Stimulated activated CD8-positive, alpha-beta memory T cell treated with anti-CD3 and anti-CD28 coated beads, Interleukin-12 subunit alpha, Interleukin-12 subunit beta, amount 100 ng/mL, for 24 hours (primary cell): ENCODE measurements at regions not wholly inside any gene's neighbourhood (a gene's known extent, or its start where the extent isn't known, plus 50 kb on each side); places are given as distances from the start of the nearest gene placed in this dataset.

ENCODE experiments used
- DNase-seq: peaks from one replicate; pipeline ENCODE4 v3.0.0-alpha.2; 2020; ENCODE audit errors: extremely low read depth

- no peak for DNase-seq
These were observed 75.1 kb downstream of the LINGO1 start for GRCh38 chr15:77557564-77557963.

DNA sequence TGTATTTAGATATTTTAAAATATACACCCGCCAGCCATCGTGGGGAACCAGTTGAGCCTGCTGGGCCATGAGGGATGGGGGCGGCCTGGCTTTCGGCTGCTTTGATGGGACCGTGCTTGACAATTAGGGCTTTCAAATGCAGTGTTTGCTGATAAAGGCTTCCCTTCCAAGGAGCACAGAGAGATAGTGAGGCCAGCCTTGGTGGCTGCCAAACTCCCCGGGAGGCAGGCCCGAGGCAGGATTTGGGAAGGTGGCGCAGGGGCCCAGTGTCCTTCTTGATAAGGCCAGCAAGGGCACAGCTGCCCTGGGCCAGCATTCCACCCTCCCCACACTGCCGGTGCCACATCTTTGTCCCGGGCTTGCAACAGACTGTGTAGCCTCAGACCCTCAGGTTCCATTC is 75.6 kb downstream of the LINGO1 start:
- DNase-seq: no peak

- no peak for DNase-seq
These were observed 76.1 kb downstream of the LINGO1 start for GRCh38 chr15:77556622-77557021.

DNA sequence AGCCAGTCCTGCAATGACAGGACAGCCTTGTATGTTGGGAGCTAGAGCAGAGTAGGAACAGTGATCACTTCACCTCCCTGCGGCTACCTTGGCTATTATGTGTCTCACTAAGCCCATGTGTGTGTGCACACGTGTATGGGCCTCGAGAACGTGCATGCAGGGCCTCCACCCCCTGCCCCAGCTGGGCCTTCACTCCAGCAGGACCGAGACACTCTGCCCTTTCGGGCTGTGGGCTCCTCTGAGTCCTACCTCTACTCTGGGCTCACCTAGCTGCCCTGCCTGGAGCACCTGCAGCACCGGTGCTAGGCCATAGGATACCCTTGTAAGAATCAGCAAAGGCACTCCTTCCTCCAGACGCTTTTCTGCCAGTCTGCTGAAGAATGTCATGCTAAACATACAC is 77.5 kb downstream of the LINGO1 start:
- no peak for DNase-seq

DNA sequence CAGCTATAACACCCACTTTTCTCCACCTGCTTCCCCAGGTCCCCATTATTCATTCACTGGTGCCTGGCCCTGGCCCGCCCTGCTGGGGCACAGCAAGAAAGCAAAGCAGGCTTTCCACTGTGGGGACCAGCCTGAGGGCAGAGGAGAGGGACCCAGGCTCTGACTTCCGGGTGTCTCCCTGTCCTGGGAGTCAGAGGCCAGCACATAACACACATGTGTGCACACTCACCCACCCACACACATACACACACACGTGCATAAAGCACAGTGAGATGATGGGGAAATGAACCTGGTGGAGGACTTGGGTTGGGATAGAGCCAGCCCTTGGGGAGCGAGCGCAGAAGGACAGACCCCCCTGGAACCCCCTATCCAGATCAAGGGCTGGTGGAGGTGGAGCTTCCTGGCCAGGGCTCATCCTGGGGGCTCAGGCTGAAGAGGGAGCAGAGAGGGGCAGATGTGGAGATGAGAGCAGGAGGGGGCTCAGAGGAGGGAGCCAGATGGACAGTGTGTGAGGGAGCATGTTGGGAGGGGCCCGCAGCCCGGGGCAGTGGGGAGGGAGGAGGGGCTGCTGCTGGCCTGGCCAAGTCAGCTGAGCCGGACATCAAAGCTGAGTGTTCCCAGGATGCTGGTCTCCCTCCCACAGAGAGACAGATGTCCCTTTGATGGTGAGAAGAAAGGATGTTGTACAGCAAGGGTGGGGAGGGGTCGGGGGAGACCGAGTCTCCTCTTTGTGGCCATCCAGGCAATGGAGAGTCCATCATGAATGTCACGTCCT is 78.2 kb downstream of the LINGO1 start:
- no peak for DNase-seq

GRCh38 chr15:77553695-77554094 is 79.0 kb downstream of the LINGO1 start:
- no peak for DNase-seq

DNA sequence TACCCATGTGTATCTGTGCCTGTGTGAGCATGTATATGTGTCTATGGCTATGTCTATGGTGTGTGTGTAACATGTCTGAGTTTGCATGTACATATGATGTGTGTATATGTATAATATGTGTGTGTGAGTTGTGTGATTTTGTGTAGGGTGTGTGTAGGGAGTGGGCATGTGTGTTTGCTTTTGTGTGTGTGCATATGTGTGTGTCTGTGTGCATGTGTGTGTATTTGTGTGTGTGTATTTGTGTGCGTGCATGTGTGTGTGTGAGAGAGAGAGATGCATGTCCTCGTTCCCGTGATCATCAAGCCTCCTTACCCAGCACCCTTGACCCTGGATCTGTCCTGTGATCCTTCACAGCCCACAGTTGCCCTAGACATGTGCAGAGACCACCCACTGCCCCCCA is 79.5 kb downstream of the LINGO1 start:
- DNase-seq: no peak

- no peak for DNase-seq
These were observed 80.6 kb downstream of the LINGO1 start for GRCh38 chr15:77552066-77552465.

DNA sequence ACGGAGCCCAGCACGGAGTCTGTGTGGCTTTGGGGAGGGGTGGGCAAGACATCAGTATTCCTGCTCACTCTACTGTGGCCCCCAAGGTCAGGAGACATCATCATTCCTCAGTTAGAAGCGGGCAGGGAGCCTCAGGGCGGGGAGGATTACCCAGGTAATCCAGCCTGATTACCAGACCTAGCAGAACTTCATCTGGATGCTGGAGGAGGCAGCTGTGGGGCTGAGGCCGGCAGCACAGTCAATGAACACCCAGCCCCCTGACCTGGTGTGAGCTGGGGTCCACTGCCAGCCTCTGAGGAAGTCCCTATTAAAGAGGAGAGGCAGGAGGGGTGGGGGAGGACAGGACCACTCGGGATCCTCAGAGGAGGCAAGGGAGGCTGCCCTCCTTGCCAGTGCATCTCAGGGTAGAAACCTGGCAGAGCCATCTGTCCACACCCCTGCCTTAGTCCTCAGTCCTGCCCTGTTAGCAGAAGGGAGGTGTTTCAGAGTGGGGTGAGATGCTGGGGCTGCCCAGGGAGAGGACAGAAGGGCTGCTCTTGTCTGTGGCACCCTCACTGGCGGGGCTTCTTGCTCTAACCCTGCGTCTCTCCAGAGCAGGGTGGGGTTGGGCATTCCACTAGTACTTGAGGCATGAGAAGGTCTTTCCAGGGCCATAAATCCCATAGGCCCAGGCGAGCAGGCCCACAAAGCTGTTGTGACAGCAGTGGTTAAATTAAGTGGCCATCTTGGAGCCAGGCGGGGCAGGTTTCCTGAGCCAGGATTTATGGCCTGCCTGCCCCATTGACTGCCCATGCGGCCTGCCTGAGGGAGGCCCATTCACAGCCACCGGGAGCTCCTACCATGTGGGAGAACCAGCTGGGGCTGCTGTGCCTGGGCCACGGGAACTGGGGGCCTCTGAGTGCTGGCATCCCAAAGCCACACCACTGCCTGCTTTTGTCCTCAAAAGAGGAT is 82.1 kb downstream of the LINGO1 start:
- no peak for DNase-seq

DNA sequence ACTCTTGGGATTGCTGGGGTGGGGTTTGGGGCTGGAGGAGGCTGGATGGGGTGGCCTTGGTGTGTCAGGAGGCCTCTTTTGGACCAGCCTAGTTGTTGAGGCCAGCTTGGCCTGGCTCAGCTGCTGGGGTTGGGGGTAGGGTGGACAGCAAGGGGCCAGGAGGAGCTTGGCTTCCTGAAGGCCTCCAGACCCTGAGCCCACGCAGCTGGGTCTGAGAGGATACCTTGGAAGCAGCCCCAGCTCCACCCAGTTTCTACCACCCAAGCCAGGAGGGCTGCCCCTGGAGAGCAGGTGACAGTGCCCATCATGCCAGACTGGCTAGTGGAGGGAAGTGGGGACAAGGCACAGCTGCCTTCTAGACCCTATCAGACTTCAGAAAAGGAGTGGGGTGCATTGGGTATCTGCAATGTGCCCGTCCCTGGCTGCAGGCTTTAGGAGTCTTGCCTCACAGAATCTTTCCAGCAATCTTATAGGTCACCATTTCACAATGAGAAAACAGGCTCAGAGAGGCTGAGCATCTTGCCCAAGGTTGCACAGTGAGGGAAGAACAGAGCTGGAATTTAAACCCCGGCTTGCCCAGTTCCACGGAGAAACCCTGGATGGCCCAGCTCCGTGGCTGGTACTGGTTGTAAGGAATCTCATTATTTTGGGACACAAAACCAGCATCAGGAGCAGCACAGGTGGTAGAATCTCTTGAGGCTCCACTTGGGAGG is 83.0 kb downstream of the LINGO1 start:
- no peak for DNase-seq

- DNase-seq: no peak
These were observed 83.8 kb downstream of the LINGO1 start for GRCh38 chr15:77548589-77549557.

DNA sequence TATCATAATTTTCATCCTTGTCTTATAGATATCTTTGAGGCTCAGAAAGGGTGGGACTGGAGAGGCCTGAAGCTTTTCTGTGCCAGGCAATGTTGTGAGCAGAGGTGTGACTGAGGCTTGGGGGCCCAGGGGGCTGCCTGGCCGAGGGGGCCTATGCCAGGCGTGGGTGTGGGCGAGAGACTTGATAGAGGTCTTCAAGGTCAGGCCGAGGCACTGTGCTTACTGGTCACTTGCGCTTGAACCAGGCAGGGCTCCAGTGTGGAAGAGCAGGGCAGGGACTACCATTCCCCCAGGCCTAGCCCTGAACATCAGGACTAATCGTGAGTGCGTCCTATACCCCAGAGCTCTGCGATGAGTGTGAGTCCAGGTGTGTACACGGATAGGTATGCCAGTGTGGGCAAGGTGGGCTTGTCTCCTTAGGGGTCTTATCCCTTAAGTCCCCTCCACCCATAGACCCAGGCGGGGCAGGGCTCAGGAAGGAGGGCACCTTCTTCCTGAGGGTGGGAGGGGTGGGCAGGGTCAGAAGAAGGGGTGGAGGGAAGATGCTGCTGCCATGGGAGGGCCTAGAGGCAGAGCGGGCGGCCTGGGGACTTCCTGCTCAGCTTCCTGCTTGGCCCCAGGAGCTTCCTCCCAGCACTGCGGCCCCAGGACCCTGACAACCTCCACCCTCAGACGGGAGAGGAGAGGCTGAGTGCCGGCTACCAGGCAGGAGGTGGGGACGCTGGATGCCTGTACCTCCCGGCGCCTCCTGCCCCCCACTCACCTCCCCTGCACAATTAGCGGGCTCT is 84.7 kb downstream of the LINGO1 start:
- no peak for DNase-seq

- no peak for DNase-seq
These were observed 85.8 kb downstream of the LINGO1 start for GRCh38 chr15:77546870-77547269.

DNA sequence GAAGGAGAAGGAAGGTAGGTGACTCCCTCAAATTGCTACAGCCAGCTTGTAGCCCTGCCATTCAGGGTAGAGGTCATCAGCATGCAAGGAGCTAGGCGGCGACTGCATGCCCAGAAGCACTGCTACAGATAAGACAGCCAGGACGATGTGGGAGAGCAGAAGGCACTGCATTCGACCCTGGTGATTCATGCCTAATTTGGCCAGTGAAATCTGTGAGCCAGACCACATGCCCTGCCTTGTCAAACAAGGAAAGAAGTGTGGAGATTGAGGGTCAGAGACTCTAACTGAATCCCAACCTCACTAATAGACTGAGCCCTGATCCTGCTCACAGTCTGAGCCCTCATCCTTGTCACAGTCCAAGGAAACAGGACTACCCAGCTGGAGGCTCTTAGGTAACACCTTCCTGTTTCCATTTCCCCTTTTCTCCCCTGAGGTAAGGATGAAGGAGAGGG is 86.6 kb downstream of the LINGO1 start:
- DNase-seq: no peak

GRCh38 chr15:77545058-77545457 is 87.7 kb downstream of the LINGO1 start:
- no peak for DNase-seq

GRCh38 chr15:77544162-77544561 is 88.5 kb downstream of the LINGO1 start:
- no peak for DNase-seq

DNA sequence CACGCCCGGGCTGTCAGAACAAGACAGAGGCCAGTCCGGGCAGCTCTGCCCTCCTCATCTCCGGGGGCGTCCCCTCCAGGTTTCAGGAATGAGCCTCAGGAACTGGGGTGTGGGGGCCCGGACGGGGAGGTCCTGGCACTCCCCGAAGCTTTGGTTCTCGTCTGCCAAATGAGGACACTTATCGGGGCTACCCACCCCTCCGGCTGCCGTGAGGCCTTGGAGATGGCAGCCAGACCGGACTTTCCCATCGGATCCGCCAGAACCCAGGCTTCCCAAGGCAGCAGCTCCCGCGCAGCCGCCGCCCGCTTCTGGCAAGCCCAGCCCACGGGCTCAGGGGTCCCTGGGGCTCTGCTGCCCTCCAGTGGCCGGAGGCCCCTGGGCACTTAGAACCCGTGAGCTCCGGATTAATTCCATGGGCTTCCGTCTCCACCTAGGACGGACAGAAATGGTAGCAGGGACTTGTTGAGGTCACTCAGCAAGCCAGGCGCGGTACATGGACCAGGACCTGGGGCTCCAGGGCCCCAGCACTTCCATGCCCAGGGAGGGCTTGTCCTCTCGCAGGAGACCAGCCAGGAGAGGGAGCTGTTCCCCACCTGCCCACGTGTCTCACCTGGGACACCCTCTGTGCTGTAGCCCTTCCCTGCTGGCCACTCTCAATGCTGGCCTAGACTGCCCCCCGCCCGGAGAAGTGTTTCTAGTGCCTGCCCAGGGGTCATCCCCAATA is 89.4 kb downstream of the LINGO1 start:
- DNase-seq: peak; percentile 45

GRCh38 chr15:77542491-77543001 is 90.2 kb downstream of the LINGO1 start:
- no peak for DNase-seq
